Caco-2 (cell line): ENCODE measurements at regions not wholly inside any gene's neighbourhood (a gene's known extent, or its start where the extent isn't known, plus 50 kb on each side); places are given as distances from the start of the nearest gene placed in this dataset.
A peak's percentile ranks its signal among the peaks of the same experiment; 100 is the strongest.

Experiments
- BruUV-seq: library from RNA; stranded (reverse); fragments of 400-500 nt; replicated peaks from 2 replicates; lab custom pipeline; 2021; lab: Mats Ljungman, UMichigan
- CTCF ChIA-PET: fragments of 300-600 bp; sonication (Branson Sonifier 250); formaldehyde crosslinking; loops from one replicate; lab custom pipeline; 2022; ENCODE audit warnings: antibody characterized with exemption; lab: Charles Lee
- POLR2A ChIA-PET: fragments of 300-600 bp; sonication (Branson Sonifier 250); formaldehyde crosslinking; loops from one replicate; lab custom pipeline; 2022; ENCODE audit warnings: antibody characterized with exemption; lab: Charles Lee
- DNase-seq, 2 experiments: peaks; one replicate each; pipeline versions ENCODE4 v3.0.0 to v3.0.0-alpha.2; 2020 to 2022
- H3K27me3 ChIP-seq: replicated peaks from 2 replicates; pipeline ENCODE4 v1.6.0; 2011; ENCODE audit warnings: low read length; ENCODE audit not compliant: control insufficient read depth, insufficient read depth
- H3K36me3 ChIP-seq: 2 replicates; pipeline ENCODE4 v1.5.1; 2011; ENCODE audit warnings: low read length; ENCODE audit not compliant: control insufficient read depth, insufficient read depth
- H3K4me1 ChIP-seq: fragments of 250-450 bp; sonication (Bioruptor Pico); 2 replicates; pipeline ENCODE4 v1.5.1; 2020; ENCODE audit warnings: mild to moderate bottlenecking
- H3K4me3 ChIP-seq: 2 replicates; pipeline ENCODE4 v1.5.1; 2011; ENCODE audit warnings: low read depth, mild to moderate bottlenecking, control low read depth, low read length
- H3K9me3 ChIP-seq: fragments of 250-450 bp; sonication (Bioruptor Pico); 2 replicates; pipeline ENCODE4 v1.5.1; 2020; ENCODE audit warnings: mild to moderate bottlenecking, moderate library complexity
- H3K27ac Mint-ChIP-seq: one replicate; pipeline ENCODE4 v1.8.0; 2022; ENCODE audit warnings: mixed read lengths; ENCODE audit not compliant: unreplicated experiment
- H3K27me3 Mint-ChIP-seq: one replicate; pipeline ENCODE4 v1.8.0; 2022; ENCODE audit warnings: mixed read lengths; ENCODE audit not compliant: insufficient read depth, unreplicated experiment
- H3K36me3 Mint-ChIP-seq: one replicate; pipeline ENCODE4 v1.8.0; 2022; ENCODE audit warnings: mild to moderate bottlenecking, mixed read lengths; ENCODE audit not compliant: insufficient read depth, unreplicated experiment
- H3K4me1 Mint-ChIP-seq: one replicate; pipeline ENCODE4 v1.8.0; 2022; ENCODE audit warnings: low read depth, mixed read lengths; ENCODE audit not compliant: unreplicated experiment
- H3K4me3 Mint-ChIP-seq: one replicate; pipeline ENCODE4 v1.8.0; 2022; ENCODE audit warnings: mild to moderate bottlenecking, moderate library complexity, mixed read lengths; ENCODE audit not compliant: unreplicated experiment
- H3K9me3 Mint-ChIP-seq: one replicate; pipeline ENCODE4 v1.8.0; 2022; ENCODE audit warnings: mixed read lengths; ENCODE audit not compliant: unreplicated experiment
- intact Hi-C: fragments of 100-400 bp; cut with micrococcal nuclease; formaldehyde crosslinking; loops from one replicate; pipeline ENCODE4 v1.10.0; 2022; ENCODE audit not compliant: unreplicated experiment
- TF ChIP-seq, protein P1 (sequence below), 2 experiments: fragments of 200-600 bp in 1 of 2; IDR thresholded peaks; 1 replicate in 1 of 2; 2 replicates in 1 of 2; pipeline versions ENCODE4 v1.5.1 to v1.8.0; 2011 to 2022; ENCODE audit warnings: antibody characterized with exemption in 1 of 2, control low read depth in 1 of 2, inconsistent platforms in 1 of 2, low read depth in 1 of 2, low read length in 1 of 2, mild to moderate bottlenecking in 1 of 2, moderate library complexity in 1 of 2; ENCODE audit not compliant: insufficient read depth in 1 of 2, severe bottlenecking in 1 of 2, unreplicated experiment in 1 of 2

- Mint-ChIP-seq H3K36me3 (no peaks in the 10 kb centered on the region), H3K4me3 (no peak overlapping the region), H3K27ac (peak overlapping the region; percentile 39), H3K27me3 (no peaks in the 10 kb centered on the region), H3K4me1 (peaks cover 11% of the 10 kb centered on the region), H3K9me3 (peaks cover 34% of the 10 kb centered on the region)
- H3K4me1 ChIP-seq: peaks cover 5% of the 10 kb centered on the region
- no peaks in the 10 kb centered on the region for H3K36me3 ChIP-seq
- H3K9me3 ChIP-seq: no peaks in the 10 kb centered on the region; the same call in 1 of the 2 replicates
- POLR2A ChIA-PET: no interaction called here
- intact Hi-C loops: no loop called here
- CTCF ChIA-PET: no interaction called here
- BruUV-seq: no TSS peak
- H3K4me3 ChIP-seq: no peak overlapping the region
- DNase-seq: no peak
- H3K27me3 ChIP-seq: no peaks in the 10 kb centered on the region
- TF ChIP-seq, protein P1, sequence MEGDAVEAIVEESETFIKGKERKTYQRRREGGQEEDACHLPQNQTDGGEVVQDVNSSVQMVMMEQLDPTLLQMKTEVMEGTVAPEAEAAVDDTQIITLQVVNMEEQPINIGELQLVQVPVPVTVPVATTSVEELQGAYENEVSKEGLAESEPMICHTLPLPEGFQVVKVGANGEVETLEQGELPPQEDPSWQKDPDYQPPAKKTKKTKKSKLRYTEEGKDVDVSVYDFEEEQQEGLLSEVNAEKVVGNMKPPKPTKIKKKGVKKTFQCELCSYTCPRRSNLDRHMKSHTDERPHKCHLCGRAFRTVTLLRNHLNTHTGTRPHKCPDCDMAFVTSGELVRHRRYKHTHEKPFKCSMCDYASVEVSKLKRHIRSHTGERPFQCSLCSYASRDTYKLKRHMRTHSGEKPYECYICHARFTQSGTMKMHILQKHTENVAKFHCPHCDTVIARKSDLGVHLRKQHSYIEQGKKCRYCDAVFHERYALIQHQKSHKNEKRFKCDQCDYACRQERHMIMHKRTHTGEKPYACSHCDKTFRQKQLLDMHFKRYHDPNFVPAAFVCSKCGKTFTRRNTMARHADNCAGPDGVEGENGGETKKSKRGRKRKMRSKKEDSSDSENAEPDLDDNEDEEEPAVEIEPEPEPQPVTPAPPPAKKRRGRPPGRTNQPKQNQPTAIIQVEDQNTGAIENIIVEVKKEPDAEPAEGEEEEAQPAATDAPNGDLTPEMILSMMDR (IDR thresholded peaks at IDR 0.05; ENCODE audit: insufficient read depth in 1 of 2, low read depth in 1 of 2, low read length in 1 of 2, severe bottlenecking in 1 of 2, unreplicated experiment in 1 of 2): no peak
Measured at GRCh38 chr5:90193185-90193822, 216.3 kb downstream of the CETN3 start.

GRCh38 chr5:90191352-90192045 lies 218.1 kb downstream of the CETN3 start:
- Mint-ChIP-seq H3K27me3 (no peaks in the 10 kb centered on the region), H3K4me3 (no peak overlapping the region), H3K27ac (peak overlapping the region; percentile 39), H3K36me3 (no peaks in the 10 kb centered on the region), H3K4me1 (peaks cover 11% of the 10 kb centered on the region), H3K9me3 (peaks cover 34% of the 10 kb centered on the region)
- peak; percentile 28 to 45 for DNase-seq
- no peaks in the 10 kb centered on the region for H3K36me3 ChIP-seq
- no peak overlapping the region for H3K4me3 ChIP-seq
- CTCF ChIA-PET: no interaction called here
- no TSS peak for BruUV-seq
- H3K9me3 ChIP-seq: no peaks in the 10 kb centered on the region; the same call in 1 of the 2 replicates
- intact Hi-C loops: loop anchor here (2.0 kb wide), 1 partner anchor 73 kb away; no protein-coding TSS in a partner anchor
- TF ChIP-seq, protein P1 (IDR thresholded peaks at IDR 0.05; ENCODE audit: insufficient read depth in 1 of 2, low read depth in 1 of 2, low read length in 1 of 2, severe bottlenecking in 1 of 2, unreplicated experiment in 1 of 2): no peak
- POLR2A ChIA-PET: no interaction called here
- H3K4me1 ChIP-seq: peaks cover 5% of the 10 kb centered on the region
- no peaks in the 10 kb centered on the region for H3K27me3 ChIP-seq

GRCh38 chr5:90185897-90186468 lies 223.6 kb downstream of the CETN3 start:
- ChIA-PET CTCF (no interaction called here), POLR2A (no interaction called here)
- H3K9me3 Mint-ChIP-seq: peaks cover 9% of the 10 kb centered on the region
- no peak overlapping the region for H3K4me3 Mint-ChIP-seq
- H3K9me3 ChIP-seq: no peaks in the 10 kb centered on the region
- no peak for DNase-seq
- H3K4me1 Mint-ChIP-seq: peaks cover 17% of the 10 kb centered on the region
- H3K36me3 Mint-ChIP-seq: no peaks in the 10 kb centered on the region
- no peak overlapping the region for H3K27ac Mint-ChIP-seq
- no peaks in the 10 kb centered on the region for H3K27me3 Mint-ChIP-seq
- no peaks in the 10 kb centered on the region for H3K27me3 ChIP-seq
- no peaks in the 10 kb centered on the region; the same call in 1 of the 2 replicates for H3K4me1 ChIP-seq
- H3K4me3 ChIP-seq: no peak overlapping the region
- BruUV-seq: no TSS peak
- no peaks in the 10 kb centered on the region for H3K36me3 ChIP-seq
- TF ChIP-seq, protein P1 (IDR thresholded peaks at IDR 0.05; ENCODE audit: insufficient read depth in 1 of 2, low read depth in 1 of 2, low read length in 1 of 2, severe bottlenecking in 1 of 2, unreplicated experiment in 1 of 2): no peak
- intact Hi-C loops: loop anchor here (5.0 kb wide), 1 partner anchor 1459 kb away; no protein-coding TSS in a partner anchor
